GM12878 (cell line): ENCODE measurements at regions not wholly inside any gene's neighbourhood (a gene's known extent, or its start where the extent isn't known, plus 50 kb on each side); places are given as distances from the start of the nearest gene placed in this dataset.

ENCODE experiments used
- ATAC-seq: fragments of 200-7000 bp; cut with Tn5 transposase; 3 replicates; pipeline ENCODE4 v1.9.1; 2020; ENCODE audit warnings: mild to moderate bottlenecking, moderate library complexity
- BruUV-seq: library from RNA; stranded (reverse); fragments of 400-500 nt; replicated peaks from 2 replicates; lab custom pipeline; 2021; lab: Mats Ljungman, UMichigan
- CTCF ChIA-PET: fragments of 300-600 bp; sonication (Branson Sonifier 250); formaldehyde crosslinking; extraction: SDS; loops from one replicate; lab custom pipeline; 2021; ENCODE audit warnings: inconsistent platforms; lab: Yijun Ruan, JAX
- POLR2A ChIA-PET: fragments of 350-600 bp; formaldehyde crosslinking; extraction: SDS; loops from one replicate; lab custom pipeline; 2021; ENCODE audit warnings: inconsistent platforms; lab: Charles Lee
- RAD21 ChIA-PET: fragments of 300-600 bp; sonication (Branson Sonifier 250); formaldehyde crosslinking; loops from one replicate; lab custom pipeline; 2023; ENCODE audit warnings: antibody characterized with exemption; ENCODE audit not compliant: unreplicated experiment; lab: Charles Lee
- SMC1A ChIA-PET: fragments of 300-600 bp; sonication (Branson Sonifier 250); formaldehyde crosslinking; loops from one replicate; lab custom pipeline; 2023; ENCODE audit not compliant: unreplicated experiment, uncharacterized antibody; lab: Charles Lee
- DNase-seq: peaks from one replicate; pipeline ENCODE4 v3.0.0-alpha.2; 2011; ENCODE audit warnings: low read depth, low spot score
- FAIRE-seq: peaks from 3 replicates; lab custom pipeline; 2011; peaks lifted over from hg19 to GRCh38; lab: Jason Lieb, UNC
- H2AFZ ChIP-seq: 2 replicates; pipeline ENCODE4 v1.6.0; 2011; ENCODE audit warnings: low read depth, low read length, control low read depth; ENCODE audit not compliant: control insufficient read depth
- H3K27ac ChIP-seq: 2 replicates; pipeline ENCODE4 v1.5.1; 2011; ENCODE audit warnings: control low read depth; ENCODE audit not compliant: control insufficient read depth, insufficient read depth
- H3K27me3 ChIP-seq, 2 experiments: replicated peaks in 1 of 2; 2 replicates each; pipeline versions ENCODE4 v1.6.0 to v1.6.1; 2011; ENCODE audit warnings: low read length in 1 of 2; ENCODE audit not compliant: control insufficient read depth in 2 of 2, insufficient read depth in 2 of 2
- H3K36me3 ChIP-seq, 2 experiments: 2 replicates each; pipeline ENCODE4 v1.5.1; 2011; ENCODE audit warnings: low read length in 1 of 2; ENCODE audit not compliant: control insufficient read depth in 2 of 2, insufficient read depth in 2 of 2
- H3K4me1 ChIP-seq: 2 replicates; pipeline ENCODE4 v1.6.1; 2011; ENCODE audit warnings: mild to moderate bottlenecking, low read length, moderate library complexity, mixed read lengths; ENCODE audit not compliant: control insufficient read depth, insufficient read depth
- H3K4me2 ChIP-seq: 2 replicates; pipeline ENCODE4 v1.6.0; 2011; ENCODE audit warnings: control low read depth; ENCODE audit not compliant: control insufficient read depth, insufficient read depth
- H3K4me3 ChIP-seq: fragments of 200-600 bp; sonication (generic); 2 replicates; pipeline ENCODE4 v1.5.1; 2016
- H3K79me2 ChIP-seq: 2 replicates; pipeline ENCODE4 v1.6.0; 2011; ENCODE audit warnings: low read length; ENCODE audit not compliant: control insufficient read depth, insufficient read depth
- H3K9ac ChIP-seq: 2 replicates; pipeline ENCODE4 v1.8.0; 2011; ENCODE audit warnings: low read length, control low read depth, mixed read lengths; ENCODE audit not compliant: control insufficient read depth, insufficient read depth
- H3K9me3 ChIP-seq: replicated peaks from 3 replicates; pipeline ENCODE4 v1.5.1; 2011; ENCODE audit warnings: mild to moderate bottlenecking, low read length; ENCODE audit not compliant: control insufficient read depth, insufficient read depth
- H4K20me1 ChIP-seq: 2 replicates; pipeline ENCODE4 v1.6.0; 2011; ENCODE audit not compliant: control insufficient read depth, insufficient read depth
- CBFB ChIP-seq: IDR thresholded peaks from 2 replicates; pipeline ENCODE4 v1.6.1; 2016; ENCODE audit warnings: antibody characterized with exemption, low read depth
- CBX3 ChIP-seq: fragments of 200-600 bp; sonication (generic); IDR thresholded peaks from 2 replicates; pipeline ENCODE4 v1.6.1; 2016; ENCODE audit warnings: low read depth, borderline replicate concordance
- EED ChIP-seq: sonication (generic); IDR thresholded peaks from 2 replicates; pipeline ENCODE4 v1.6.1; 2016; ENCODE audit warnings: antibody characterized with exemption, low read depth
- FOS ChIP-seq: IDR thresholded peaks from 3 replicates; pipeline ENCODE4 v1.6.1; 2011; ENCODE audit warnings: borderline replicate concordance; ENCODE audit not compliant: insufficient read length; ENCODE audit errors: extremely low read depth
- IKZF2 ChIP-seq, 2 experiments: fragments of 450-650 bp; IDR thresholded peaks; 2 replicates each; pipeline ENCODE4 v1.6.1; 2017; ENCODE audit warnings: mild to moderate bottlenecking in 2 of 2, moderate library complexity in 2 of 2
- MEF2A ChIP-seq: IDR thresholded peaks from 2 replicates; pipeline ENCODE4 v1.6.1; 2011; ENCODE audit warnings: low read depth, mild to moderate bottlenecking, low read length, moderate library complexity; ENCODE audit not compliant: insufficient read depth
- PBX3 ChIP-seq: IDR thresholded peaks from 2 replicates; pipeline ENCODE4 v1.6.1; 2011; ENCODE audit warnings: mild to moderate bottlenecking, low read depth, low read length, moderate library complexity; ENCODE audit not compliant: insufficient replicate concordance
- POLR2AphosphoS2 ChIP-seq: IDR thresholded peaks from 2 replicates; pipeline ENCODE4 v1.6.1; 2011; ENCODE audit warnings: low read depth, mild to moderate bottlenecking, low read length, improper control_type of control experiment, moderate library complexity
- RELB ChIP-seq: fragments of 450-650 bp; IDR thresholded peaks from 2 replicates; pipeline ENCODE4 v1.6.1; 2017; ENCODE audit warnings: low read depth, mild to moderate bottlenecking, moderate library complexity
- REST ChIP-seq: IDR thresholded peaks from 2 replicates; pipeline ENCODE4 v1.6.1; 2012; ENCODE audit warnings: mild to moderate bottlenecking, low read depth, low read length
- ZBTB40 ChIP-seq: fragments of 450-650 bp; IDR thresholded peaks from 2 replicates; pipeline ENCODE4 v1.6.1; 2016; ENCODE audit warnings: mild to moderate bottlenecking, moderate library complexity, borderline replicate concordance
- ZZZ3 ChIP-seq: IDR thresholded peaks from 2 replicates; pipeline ENCODE4 v1.6.1; 2011; ENCODE audit warnings: low read depth; ENCODE audit not compliant: control insufficient read depth, insufficient read length
- WGBS: methylation state at CpG from one replicate; pipeline ENCODE4 v1.1.6; 2016; ENCODE audit warnings: low lambda C conversion rate; ENCODE audit not compliant: insufficient replicate concordance, insufficient coverage; ENCODE audit errors: missing lambda C conversion rate; 5-methylcytosine and 5-hydroxymethylcytosine counted together
- in situ Hi-C: fragments of 300-500 bp; cut with MboI; formaldehyde crosslinking; loops from 9 replicates; pipeline ENCODE4 v1.14.3; 2018; ENCODE audit warnings: mixed read lengths
- intact Hi-C: fragments of 100-400 bp; cut with micrococcal nuclease; formaldehyde crosslinking; loops from one replicate; pipeline ENCODE4 v1.14.2; 2022; ENCODE audit not compliant: unreplicated experiment

GRCh38 chr7:67854221-67855178 lies 857.9 kb downstream of the TYW1 start:
- no TSS peak for BruUV-seq
- ChIA-PET POLR2A (no interaction called here), RAD21 (no interaction called here)
- no peak for TF ChIP-seq FOS
- TF ChIP-seq PBX3, result no peak
- no peak for TF ChIP-seq MEF2A
- TF ChIP-seq IKZF2 (IDR thresholded peaks at IDR 0.05), result no peak
- no peak for TF ChIP-seq RELB
- no peak for TF ChIP-seq POLR2AphosphoS2
- no peak for TF ChIP-seq CBX3
- no peak for TF ChIP-seq EED
- no peak for TF ChIP-seq ZBTB40
- no peak for TF ChIP-seq REST
- TF ChIP-seq CBFB, result no peak
- no peak for TF ChIP-seq ZZZ3

More at GRCh38 chr7:67854221-67855178, 857.9 kb downstream of the TYW1 start:
- ChIA-PET CTCF (no interaction called here), SMC1A (no interaction called here)
- WGBS, result 45% methylated on average over 22 of the region's 22 CpGs
- DNase-seq (no peak), FAIRE-seq (no peak), ATAC-seq (no peak)
- H3K9ac ChIP-seq, result no peak overlapping the region
- H3K36me3 ChIP-seq, result no peaks in the 10 kb centered on the region
- no peak overlapping the region for H3K4me3 ChIP-seq
- no peaks in the 10 kb centered on the region for H4K20me1 ChIP-seq
- intact Hi-C loops (no loop called here), in situ Hi-C loops (no loop called here)
- no peak overlapping the region for H3K4me2 ChIP-seq
- H2AFZ ChIP-seq, result no peak overlapping the region
- no peaks in the 10 kb centered on the region for H3K4me1 ChIP-seq
- no peaks in the 10 kb centered on the region; the same call in 2 of the 3 replicates for H3K9me3 ChIP-seq
- H3K27me3 ChIP-seq, result no peaks in the 10 kb centered on the region
- H3K27ac ChIP-seq, result no peak overlapping the region
- H3K79me2 ChIP-seq, result no peaks in the 10 kb centered on the region
